C4-2B (cell line): ENCODE measurements at regions not wholly inside any gene's neighbourhood (a gene's known extent, or its start where the extent isn't known, plus 50 kb on each side); places are given as distances from the start of the nearest gene placed in this dataset.
"Not testable (repeated sequence)": the region's sequence is repeated elsewhere in the genome, so short reads cannot be mapped to it uniquely, and the experiment has no call there.

ENCODE experiments used
- CTCF ChIP-seq: fragments of 450-650 bp; conservative IDR thresholded peaks from 2 replicates; pipeline ENCODE4 v1.5.1; 2017; ENCODE audit warnings: mild to moderate bottlenecking
- ZFX ChIP-seq: fragments of 450-650 bp; IDR thresholded peaks from 2 replicates; pipeline ENCODE4 v1.6.1; 2017

- not testable (repeated sequence) for TF ChIP-seq CTCF, ZFX
Measured at GRCh38 chr2:236645141-236645540, 75.5 kb downstream of the ACKR3 start.
